ENCODE measurements at regions not wholly inside any gene's neighbourhood (a gene's known extent, or its start where the extent isn't known, plus 50 kb on each side); places are given as distances from the start of the nearest gene placed in this dataset.
A peak's percentile ranks its signal among the peaks of the same experiment; 100 is the strongest.

- no peaks in the 10 kb centered on the region for H3K36me3 Mint-ChIP-seq
Measured at GRCh38 chr13:44125943-44126469, 246.3 kb downstream of the LACC1 start.

GRCh38 chr13:44128552-44129001 lies 245.0 kb upstream of the SERP2 start:
- intact Hi-C loops (cut with micrococcal nuclease): no loop called here
- H3K9ac ChIP-seq (ENCODE audit: insufficient read depth, low read length, poor library complexity, severe bottlenecking): no peak overlapping the region
- WGBS (ENCODE audit: insufficient coverage): 92% methylated on average over 2 of the region's 7 CpGs

More at GRCh38 chr13:44125943-44126469, 246.3 kb downstream of the LACC1 start:
- H3K4me2 ChIP-seq (replicated peaks; ENCODE audit: extremely low read depth, low read length, poor library complexity, severe bottlenecking): no peak overlapping the region
- H3K27me3 ChIP-seq (ENCODE audit: control insufficient read depth in 2 of 2, insufficient read depth in 2 of 2, low read length in 2 of 2): no peaks in the 10 kb centered on the region
- H4K20me1 ChIP-seq (ENCODE audit: insufficient read depth, low read length): no peaks in the 10 kb centered on the region
- peaks cover 0 to 5% of the 10 kb centered on the region in 2 donors for H3K9me3 ChIP-seq (replicated peaks in 1 of 2; ENCODE audit: control insufficient read depth in 1 of 2, insufficient read depth in 1 of 2, low read length in 2 of 2)
- no peak overlapping the region for H3K27ac ChIP-seq (ENCODE audit: low read depth in 1 of 2, low read length in 2 of 2)
- H3K4me1 ChIP-seq (ENCODE audit: control insufficient read depth in 1 of 2, insufficient read depth in 2 of 2, low read length in 2 of 2): no peaks in the 10 kb centered on the region
- Mint-ChIP-seq H3K4me1 (no peaks in the 10 kb centered on the region), H3K27me3 (ENCODE audit: low read depth in 3 of 3) (peaks cover 0 to 5% (median 0%) of the 10 kb centered on the region in 3 donors), H3K4me3 (no peak overlapping the region), H3K27ac (no peak overlapping the region), H3K9me3 (peaks cover 6 to 17% (median 13%) of the 10 kb centered on the region in 7 donors)
- H2AFZ ChIP-seq (ENCODE audit: insufficient read depth, low read depth, low read length, poor library complexity, severe bottlenecking): no peak overlapping the region
- no peaks in the 10 kb centered on the region for H3K36me3 ChIP-seq (replicated peaks in 1 of 2; ENCODE audit: control insufficient read depth in 1 of 2, insufficient read depth in 2 of 2, low read length in 2 of 2)
- H3K4me3 ChIP-seq (replicated peaks in 1 of 3; ENCODE audit: low read depth in 2 of 3, low read length in 3 of 3): no peak overlapping the region
- intact Hi-C loops (cut with micrococcal nuclease): no loop called here
- no peak for DNase-seq
- H3K79me2 ChIP-seq (ENCODE audit: insufficient read depth, low read length): no peaks in the 10 kb centered on the region
- WGBS (ENCODE audit: insufficient coverage): 100% methylated on average over 1 of the region's 3 CpGs
- no peak overlapping the region for H3K9ac ChIP-seq (ENCODE audit: insufficient read depth, low read length, poor library complexity, severe bottlenecking)
- no peak for TF ChIP-seq CTCF (IDR thresholded peaks at IDR 0.05)

More at GRCh38 chr13:44128552-44129001, 245.0 kb upstream of the SERP2 start:
- Histone ChIP-seq H2AFZ (ENCODE audit: insufficient read depth, low read depth, low read length, poor library complexity, severe bottlenecking) (no peak overlapping the region), H3K4me2 (replicated peaks; ENCODE audit: extremely low read depth, low read length, poor library complexity, severe bottlenecking) (no peak overlapping the region), H3K9me3 (replicated peaks in 1 of 2; ENCODE audit: control insufficient read depth in 1 of 2, insufficient read depth in 1 of 2, low read length in 2 of 2) (peaks cover 0 to 4% of the 10 kb centered on the region in 2 donors), H3K4me1 (ENCODE audit: control insufficient read depth in 1 of 2, insufficient read depth in 2 of 2, low read length in 2 of 2) (peaks cover 8 to 16% of the 10 kb centered on the region in 2 donors), H3K36me3 (replicated peaks in 1 of 2; ENCODE audit: control insufficient read depth in 1 of 2, insufficient read depth in 2 of 2, low read length in 2 of 2) (no peaks in the 10 kb centered on the region), H3K27me3 (ENCODE audit: control insufficient read depth in 2 of 2, insufficient read depth in 2 of 2, low read length in 2 of 2) (no peaks in the 10 kb centered on the region), H3K27ac (ENCODE audit: low read depth in 1 of 2, low read length in 2 of 2) (no peak overlapping the region), H3K79me2 (ENCODE audit: insufficient read depth, low read length) (no peaks in the 10 kb centered on the region), H4K20me1 (ENCODE audit: insufficient read depth, low read length) (no peaks in the 10 kb centered on the region), H3K4me3 (replicated peaks in 1 of 3; ENCODE audit: low read depth in 2 of 3, low read length in 3 of 3) (no peak overlapping the region)
- no peak for TF ChIP-seq CTCF (IDR thresholded peaks at IDR 0.05)
- no peak for DNase-seq
- H3K27me3 Mint-ChIP-seq (ENCODE audit: low read depth in 3 of 3): peaks cover 0 to 4% (median 3%) of the 10 kb centered on the region in 3 donors
- no peak overlapping the region for H3K27ac Mint-ChIP-seq
- H3K36me3 Mint-ChIP-seq: no peaks in the 10 kb centered on the region
- peaks cover 16% of the 10 kb centered on the region for H3K4me1 Mint-ChIP-seq
- peak overlapping the region in 1 of 2 donors; percentile 18 for H3K4me3 Mint-ChIP-seq
- H3K9me3 Mint-ChIP-seq: peaks cover 2 to 11% (median 7%) of the 10 kb centered on the region in 7 donors
